K562 (cell line): ENCODE measurements at regions not wholly inside any gene's neighbourhood (a gene's known extent, or its start where the extent isn't known, plus 50 kb on each side); places are given as distances from the start of the nearest gene placed in this dataset.
A peak's percentile ranks its signal among the peaks of the same experiment; 100 is the strongest.

Experiments
- ATAC-seq: fragments of 200-7000 bp; cut with Tn5 transposase; 3 replicates; pipeline ENCODE4 v1.9.1; 2020; ENCODE audit warnings: moderate library complexity
- BruUV-seq: library from RNA; stranded (reverse); fragments of 400-500 nt; replicated peaks from 2 replicates; lab custom pipeline; 2021; lab: Mats Ljungman, UMichigan
- CTCF ChIA-PET: fragments of 300-600 bp; formaldehyde crosslinking; extraction: SDS; loops from one replicate; lab custom pipeline; 2021; ENCODE audit warnings: low intra/inter-chr PET ratio; lab: Yijun Ruan, JAX
- POLR2A ChIA-PET: fragments of 300-600, 350-650 bp; sonication (Branson Sonifier 250); formaldehyde crosslinking; extraction: SDS; loops from one replicate; lab custom pipeline; 2021; ENCODE audit warnings: antibody characterized with exemption, inconsistent platforms; lab: Yijun Ruan, JAX
- DNase-seq, 4 experiments: peaks; one replicate each; pipeline versions ENCODE4 v3.0.0 to v3.0.0-alpha.2; 2011 to 2018; ENCODE audit warnings: low spot score in 3 of 4, mixed read lengths in 3 of 4; ENCODE audit errors: extremely low read depth in 1 of 4
- FAIRE-seq: peaks from 2 replicates; lab custom pipeline; 2011; peaks lifted over from hg19 to GRCh38; lab: Jason Lieb, UNC
- H2AFZ ChIP-seq: 2 replicates; pipeline ENCODE4 v1.6.0; 2011; ENCODE audit warnings: low read depth, low read length, control low read depth, inconsistent platforms
- H3K27ac ChIP-seq: fragments of 200-600 bp; 3 replicates; pipeline ENCODE4 v1.8.0; 2011; ENCODE audit warnings: low read depth, mild to moderate bottlenecking, control low read depth, inconsistent platforms, low read length, moderate library complexity, mixed read lengths; ENCODE audit errors: extremely low read depth
- H3K27me3 ChIP-seq, 2 experiments: fragments of 300-600 bp in 1 of 2; 2 replicates in 1 of 2; 3 replicates in 1 of 2; pipeline versions ENCODE4 v1.6.0 to v1.8.0; 2011; ENCODE audit warnings: inconsistent platforms in 2 of 2, low read length in 2 of 2, mild to moderate bottlenecking in 1 of 2, mixed read lengths in 1 of 2, moderate library complexity in 1 of 2; ENCODE audit not compliant: control insufficient read depth in 2 of 2, insufficient read depth in 2 of 2
- H3K36me3 ChIP-seq: fragments of 300-600 bp; 3 replicates; pipeline ENCODE4 v1.8.0; 2011; ENCODE audit warnings: mild to moderate bottlenecking, low read length, inconsistent platforms; ENCODE audit not compliant: control insufficient read depth, insufficient read depth
- H3K4me1 ChIP-seq, 2 experiments: fragments of 200-600 bp in 1 of 2; replicated peaks in 1 of 2; 2 replicates in 1 of 2; 3 replicates in 1 of 2; pipeline versions ENCODE4 v1.5.1 to v1.8.0; 2011; ENCODE audit warnings: inconsistent platforms in 2 of 2, low read length in 2 of 2, mild to moderate bottlenecking in 1 of 2, mixed read lengths in 1 of 2, moderate library complexity in 1 of 2; ENCODE audit not compliant: control insufficient read depth in 2 of 2, insufficient read depth in 2 of 2
- H3K4me2 ChIP-seq: 2 replicates; pipeline ENCODE4 v1.6.1; 2011; ENCODE audit warnings: low read length, control low read depth, inconsistent platforms, mixed read lengths; ENCODE audit not compliant: insufficient read depth
- H3K4me3 ChIP-seq: fragments of 200-600 bp; sonication (generic), shearing (Covaris generic); 2 replicates; pipeline ENCODE4 v1.5.1; 2016; ENCODE audit warnings: control low read depth, inconsistent platforms
- H3K79me2 ChIP-seq: fragments of 200-600 bp; 3 replicates; pipeline ENCODE4 v1.8.0; 2011; ENCODE audit warnings: low read length, inconsistent platforms; ENCODE audit not compliant: control insufficient read depth, insufficient read depth
- H3K9ac ChIP-seq, 2 experiments: 2 replicates each; pipeline versions ENCODE4 v1.6.0 to v1.6.1; 2011; ENCODE audit warnings: low read depth in 2 of 2, low read length in 2 of 2, control low read depth in 1 of 2, inconsistent platforms in 1 of 2, mild to moderate bottlenecking in 1 of 2, mixed read lengths in 1 of 2; ENCODE audit not compliant: insufficient read depth in 1 of 2
- H3K9me1 ChIP-seq: one replicate; pipeline ENCODE4 v1.6.0; 2011; ENCODE audit warnings: inconsistent platforms, mild to moderate bottlenecking, low read length, moderate library complexity; ENCODE audit not compliant: control insufficient read depth, insufficient read depth
- H3K9me3 ChIP-seq: replicated peaks from 2 replicates; pipeline ENCODE4 v1.5.1; 2011; ENCODE audit warnings: low read depth, low read length, inconsistent platforms; ENCODE audit not compliant: control insufficient read depth, insufficient read depth
- H4K20me1 ChIP-seq: replicated peaks from 2 replicates; pipeline ENCODE4 v1.6.1; 2011; ENCODE audit warnings: low read length, inconsistent platforms, mixed read lengths; ENCODE audit not compliant: control insufficient read depth, insufficient read depth
- HDAC2 ChIP-seq: fragments of 450-650 bp; IDR thresholded peaks from 2 replicates; pipeline ENCODE4 v1.6.1; 2016; ENCODE audit warnings: mild to moderate bottlenecking
- ZBTB7A ChIP-seq: IDR thresholded peaks from 2 replicates; pipeline ENCODE4 v1.6.1; 2011; ENCODE audit warnings: low read depth, mild to moderate bottlenecking, low read length, moderate library complexity, borderline replicate concordance; ENCODE audit not compliant: control insufficient read depth
- WGBS: fragments of 100-300 bp; shearing (Covaris generic); methylation state at CpG from one replicate; pipeline ENCODE4 v1.1.6; 2016; ENCODE audit warnings: low coverage, mixed read lengths; ENCODE audit not compliant: insufficient coverage; ENCODE audit errors: missing lambda C conversion rate; 5-methylcytosine and 5-hydroxymethylcytosine counted together
- in situ Hi-C: fragments of 300-500 bp; cut with MboI; formaldehyde crosslinking; loops from 4 replicates; pipeline ENCODE4 v1.15.0; 2018; ENCODE audit warnings: inconsistent platforms, mixed read lengths
- intact Hi-C: fragments of 100-400 bp; cut with micrococcal nuclease; formaldehyde crosslinking; loops from 2 replicates; pipeline ENCODE4 v1.14.2; 2022
- TF ChIP-seq, protein P1 (sequence below), 3 experiments: fragments of 200-800 bp in 1 of 3; sonication (Bioruptor generic) in 1 of 3; sonication (generic) in 1 of 3; formaldehyde crosslinking in 1 of 3; IDR thresholded peaks; 2 replicates each; pipeline versions ENCODE4 v1.6.1 to v1.8.0; 2016 to 2022; ENCODE audit warnings: mild to moderate bottlenecking in 2 of 3, missing compliant biosample characterization in 2 of 3, missing genetic modification characterization in 2 of 3, missing genetic modification reagents in 1 of 3
- TF ChIP-seq, protein P2 (sequence below): fragments of 450-650 bp; formaldehyde crosslinking; IDR thresholded peaks from 2 replicates; pipeline ENCODE4 v1.4.0; 2020; ENCODE audit warnings: mild to moderate bottlenecking, moderate library complexity
- TF ChIP-seq, protein P3 (sequence below), 3 experiments: IDR thresholded peaks in 2 of 3; conservative IDR thresholded peaks in 1 of 3; 2 replicates each; pipeline ENCODE4 v1.5.1; 2011 to 2012; ENCODE audit warnings: low read length in 3 of 3, mild to moderate bottlenecking in 3 of 3, control low read depth in 2 of 3, improper control_type of control experiment in 1 of 3, inconsistent platforms in 1 of 3, low read depth in 1 of 3, mixed read lengths in 1 of 3, moderate library complexity in 1 of 3; ENCODE audit not compliant: insufficient read depth in 2 of 3

DNA sequence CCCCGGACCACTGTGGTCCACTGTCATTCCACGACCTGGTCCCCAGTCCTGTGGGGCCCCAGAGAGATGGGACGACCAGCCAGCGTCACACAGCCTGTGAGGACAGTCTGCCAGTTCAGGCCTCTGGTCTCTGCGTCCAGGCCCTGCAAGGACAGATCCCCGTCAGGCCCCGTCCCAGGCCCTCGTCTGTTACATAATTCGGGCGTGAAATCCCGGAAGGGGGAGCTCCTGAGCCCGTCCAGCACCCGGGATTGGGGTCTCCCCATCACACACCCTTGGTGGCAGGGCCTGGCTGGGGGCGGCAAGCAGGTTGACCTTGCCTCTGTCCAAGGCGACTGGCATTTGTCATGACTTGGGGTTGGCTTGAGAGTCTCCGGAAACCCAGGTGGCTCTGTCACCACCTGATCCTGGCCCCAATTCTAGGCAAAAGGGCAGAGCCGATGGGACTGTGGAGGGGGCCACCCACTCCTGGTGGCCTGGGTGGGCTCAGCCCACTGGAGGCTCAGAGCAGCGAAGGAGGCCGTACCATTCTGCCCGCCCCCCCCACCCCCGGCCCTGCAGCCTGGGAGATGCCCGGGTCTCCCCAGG, 73.8 kb upstream of the GATA5 start:
- H3K9me1 ChIP-seq, result peaks cover 3% of the 10 kb centered on the region
- DNase-seq, result no peak
- in situ Hi-C loops, result no loop called here
- ChIA-PET CTCF (no interaction called here), POLR2A (interaction anchor here (0.6 kb wide), 1 partner anchor 67 kb away, joined by 3 read pairs; no protein-coding TSS in a partner anchor)
- BruUV-seq, result no TSS peak
- H3K4me1 ChIP-seq, result peaks cover 0 to 66% of the 10 kb centered on the region in 2 experiments; a peak in 2 of 5 replicates
- intact Hi-C loops, result no loop called here
- H3K27ac ChIP-seq, result no peak overlapping the region
- TF ChIP-seq, protein P1, sequence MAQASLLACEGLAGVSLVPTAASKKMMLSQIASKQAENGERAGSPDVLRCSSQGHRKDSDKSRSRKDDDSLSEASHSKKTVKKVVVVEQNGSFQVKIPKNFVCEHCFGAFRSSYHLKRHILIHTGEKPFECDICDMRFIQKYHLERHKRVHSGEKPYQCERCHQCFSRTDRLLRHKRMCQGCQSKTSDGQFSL (CRISPR knock-in tag; IDR thresholded peaks at IDR 0.05), result no peak
- TF ChIP-seq, protein P1 (tag; IDR thresholded peaks at IDR 0.05), result 0 out of 4 replicates have a peak, but pooled peaks of 1 of the 2 experiments have one; percentile 21
- TF ChIP-seq ZBTB7A (peak; percentile 29; the same call in 1 of the 2 replicates), HDAC2 (no peak)
- TF ChIP-seq, protein P2, sequence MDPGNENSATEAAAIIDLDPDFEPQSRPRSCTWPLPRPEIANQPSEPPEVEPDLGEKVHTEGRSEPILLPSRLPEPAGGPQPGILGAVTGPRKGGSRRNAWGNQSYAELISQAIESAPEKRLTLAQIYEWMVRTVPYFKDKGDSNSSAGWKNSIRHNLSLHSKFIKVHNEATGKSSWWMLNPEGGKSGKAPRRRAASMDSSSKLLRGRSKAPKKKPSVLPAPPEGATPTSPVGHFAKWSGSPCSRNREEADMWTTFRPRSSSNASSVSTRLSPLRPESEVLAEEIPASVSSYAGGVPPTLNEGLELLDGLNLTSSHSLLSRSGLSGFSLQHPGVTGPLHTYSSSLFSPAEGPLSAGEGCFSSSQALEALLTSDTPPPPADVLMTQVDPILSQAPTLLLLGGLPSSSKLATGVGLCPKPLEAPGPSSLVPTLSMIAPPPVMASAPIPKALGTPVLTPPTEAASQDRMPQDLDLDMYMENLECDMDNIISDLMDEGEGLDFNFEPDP (CRISPR knock-in tag), result no peak
- TF ChIP-seq, protein P3, sequence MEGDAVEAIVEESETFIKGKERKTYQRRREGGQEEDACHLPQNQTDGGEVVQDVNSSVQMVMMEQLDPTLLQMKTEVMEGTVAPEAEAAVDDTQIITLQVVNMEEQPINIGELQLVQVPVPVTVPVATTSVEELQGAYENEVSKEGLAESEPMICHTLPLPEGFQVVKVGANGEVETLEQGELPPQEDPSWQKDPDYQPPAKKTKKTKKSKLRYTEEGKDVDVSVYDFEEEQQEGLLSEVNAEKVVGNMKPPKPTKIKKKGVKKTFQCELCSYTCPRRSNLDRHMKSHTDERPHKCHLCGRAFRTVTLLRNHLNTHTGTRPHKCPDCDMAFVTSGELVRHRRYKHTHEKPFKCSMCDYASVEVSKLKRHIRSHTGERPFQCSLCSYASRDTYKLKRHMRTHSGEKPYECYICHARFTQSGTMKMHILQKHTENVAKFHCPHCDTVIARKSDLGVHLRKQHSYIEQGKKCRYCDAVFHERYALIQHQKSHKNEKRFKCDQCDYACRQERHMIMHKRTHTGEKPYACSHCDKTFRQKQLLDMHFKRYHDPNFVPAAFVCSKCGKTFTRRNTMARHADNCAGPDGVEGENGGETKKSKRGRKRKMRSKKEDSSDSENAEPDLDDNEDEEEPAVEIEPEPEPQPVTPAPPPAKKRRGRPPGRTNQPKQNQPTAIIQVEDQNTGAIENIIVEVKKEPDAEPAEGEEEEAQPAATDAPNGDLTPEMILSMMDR (IDR thresholded peaks at IDR 0.05 in 2 of 3, conservative IDR thresholded peaks at IDR 0.05 in 1 of 3; ENCODE audit: insufficient read depth in 2 of 3, low read depth in 1 of 3, low read length in 3 of 3), result peak; percentile 36 to 45 (median 38); a peak in 4 of 6 replicates
- H3K9me3 ChIP-seq, result peaks cover 3% of the 10 kb centered on the region; the same call in 1 of the 2 replicates
- peak; percentile 57 for ATAC-seq
- no peak overlapping the region for H2AFZ ChIP-seq
- H3K27me3 ChIP-seq, result peaks cover 35 to 37% of the 10 kb centered on the region in 2 experiments
- 0 out of 2 replicates have a peak, but pooled peaks cover 17% of the 10 kb centered on the region for H4K20me1 ChIP-seq
- H3K4me2 ChIP-seq, result no peak overlapping the region
- no peak overlapping the region for H3K9ac ChIP-seq
- WGBS, result 8% methylated on average over 17 of the region's 22 CpGs
- H3K36me3 ChIP-seq, result no peaks in the 10 kb centered on the region
- no peaks in the 10 kb centered on the region for H3K79me2 ChIP-seq
- FAIRE-seq, result no peak
- H3K4me3 ChIP-seq, result no peak overlapping the region
